ENCODE measurements at regions not wholly inside any gene's neighbourhood (a gene's known extent, or its start where the extent isn't known, plus 50 kb on each side); places are given as distances from the start of the nearest gene placed in this dataset.

DNA sequence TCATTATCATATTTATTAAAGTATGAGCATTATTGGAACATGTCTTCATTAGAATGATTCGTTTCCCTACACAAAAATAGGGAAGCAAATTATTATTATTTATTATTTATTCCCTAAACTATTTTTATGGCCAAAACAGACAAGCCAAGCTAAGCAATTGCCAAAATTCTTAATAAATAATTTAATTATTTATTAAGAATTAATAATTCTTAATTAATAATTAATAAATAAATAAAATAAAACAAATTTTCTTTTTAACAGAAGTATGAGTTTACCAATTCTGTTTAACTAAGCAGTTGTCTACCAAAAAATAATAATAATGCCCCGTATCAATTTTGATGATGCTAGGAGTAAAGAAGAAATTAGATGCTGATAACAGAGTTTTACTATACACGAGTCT is 1080.8 kb upstream of the AGA start:
- DNase-seq (no peak), ATAC-seq (replicated peaks in 1 of 4) (no peak)
- H3K9me3 ChIP-seq = no peaks in the 10 kb centered on the region
- no peaks in the 10 kb centered on the region for H3K4me1 ChIP-seq (ENCODE audit: control insufficient read depth in 1 of 2, extremely low read depth in 1 of 2, insufficient read depth in 2 of 2, low read length in 2 of 2)
- H3K9me3 Mint-ChIP-seq = peaks cover 4 to 11% (median 5%) of the 10 kb centered on the region in 3 donors
- no peaks in the 10 kb centered on the region for H3K36me3 ChIP-seq (ENCODE audit: control insufficient read depth in 2 of 2, extremely low read depth in 1 of 2, insufficient read depth in 1 of 2, low read length in 1 of 2)
- no peak overlapping the region for H3K4me3 Mint-ChIP-seq
- H3K4me1 Mint-ChIP-seq = no peaks in the 10 kb centered on the region
- WGBS (ENCODE audit: insufficient coverage) = no CpG with 5 or more reads among the region's 3 CpGs
- no peaks in the 10 kb centered on the region for H3K27me3 Mint-ChIP-seq
- H3K36me3 Mint-ChIP-seq = no peaks in the 10 kb centered on the region
- no peak overlapping the region for H3K4me3 ChIP-seq (ENCODE audit: control insufficient read depth in 1 of 2, extremely low read depth in 1 of 2, low read length in 1 of 2)
- ChIA-PET CTCF (no interaction called here), POLR2A (no interaction called here)
- H3K27me3 ChIP-seq (replicated peaks in 1 of 2; ENCODE audit: control insufficient read depth in 2 of 2, extremely low read depth in 1 of 2, insufficient read depth in 2 of 2, low read length in 1 of 2) = no peaks in the 10 kb centered on the region
- H3K27ac ChIP-seq (ENCODE audit: low read length) = no peak overlapping the region
- no peak overlapping the region for H3K27ac Mint-ChIP-seq

DNA sequence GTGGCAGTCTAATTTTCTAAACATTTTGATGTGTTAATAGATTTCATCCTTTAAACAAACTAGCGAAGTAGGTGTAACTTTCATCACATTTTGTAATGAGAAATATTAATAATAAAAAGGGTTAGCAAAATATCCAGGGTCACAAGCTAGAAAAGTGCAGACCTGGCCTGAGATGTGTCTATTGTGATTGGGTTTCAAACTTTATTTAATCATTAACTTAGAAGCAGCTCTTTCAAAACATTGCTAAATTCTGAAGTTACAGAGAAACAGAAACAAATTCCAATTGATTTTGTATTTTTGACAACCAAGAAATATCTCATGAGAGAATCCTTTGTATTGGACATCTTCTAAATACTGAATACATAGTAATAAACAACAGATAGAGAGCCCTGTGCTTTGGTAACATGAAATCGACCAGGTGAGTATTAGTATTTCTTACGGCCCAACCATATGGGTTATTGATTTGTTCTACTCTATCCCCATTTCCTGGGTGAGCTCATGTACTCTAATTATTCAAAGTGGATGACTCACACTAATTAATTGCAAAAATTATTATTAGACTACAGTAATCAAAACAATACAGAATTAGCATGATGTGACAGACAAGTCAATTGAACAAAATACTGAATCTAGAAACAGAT is 1093.8 kb upstream of the AGA start:
- Histone ChIP-seq H3K9me3 (no peaks in the 10 kb centered on the region), H3K36me3 (ENCODE audit: control insufficient read depth in 2 of 2, extremely low read depth in 1 of 2, insufficient read depth in 1 of 2, low read length in 1 of 2) (no peaks in the 10 kb centered on the region), H3K4me1 (ENCODE audit: control insufficient read depth in 1 of 2, extremely low read depth in 1 of 2, insufficient read depth in 2 of 2, low read length in 2 of 2) (no peaks in the 10 kb centered on the region), H3K27ac (ENCODE audit: low read length) (no peak overlapping the region), H3K27me3 (replicated peaks in 1 of 2; ENCODE audit: control insufficient read depth in 2 of 2, extremely low read depth in 1 of 2, insufficient read depth in 2 of 2, low read length in 1 of 2) (no peaks in the 10 kb centered on the region), H3K4me3 (ENCODE audit: control insufficient read depth in 1 of 2, extremely low read depth in 1 of 2, low read length in 1 of 2) (no peak overlapping the region)
- Mint-ChIP-seq H3K27me3 (no peaks in the 10 kb centered on the region), H3K36me3 (no peaks in the 10 kb centered on the region), H3K27ac (no peak overlapping the region), H3K4me3 (no peak overlapping the region), H3K9me3 (peaks cover 6 to 33% (median 16%) of the 10 kb centered on the region in 3 donors), H3K4me1 (no peaks in the 10 kb centered on the region)
- ATAC-seq (replicated peaks in 1 of 4) (no peak), DNase-seq (no peak)
- ChIA-PET CTCF (no interaction called here), POLR2A (no interaction called here)
- WGBS (ENCODE audit: insufficient coverage) = no CpG with 5 or more reads among the region's 3 CpGs

DNA sequence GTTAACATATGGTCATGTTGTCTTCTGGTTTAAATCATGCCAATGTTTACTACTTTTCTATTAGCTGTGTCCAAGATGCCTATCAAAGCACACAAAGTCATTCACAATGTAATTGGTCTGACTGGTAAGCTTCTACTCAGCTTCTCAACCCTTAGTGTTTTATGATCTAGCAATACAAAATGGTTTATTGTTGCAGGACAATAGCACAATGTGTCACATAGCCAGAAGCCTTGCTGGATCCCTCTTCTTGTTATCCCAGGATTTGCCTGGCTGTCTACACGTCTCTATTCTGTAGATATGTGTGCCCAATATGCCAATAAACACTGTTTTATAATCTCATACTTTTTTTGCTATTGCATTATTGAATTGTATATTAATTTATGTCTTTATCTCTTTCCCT is 1111.0 kb upstream of the AGA start:
- H3K36me3 Mint-ChIP-seq = no peaks in the 10 kb centered on the region
- H3K4me3 Mint-ChIP-seq = no peak overlapping the region
- Histone ChIP-seq H3K4me1 (ENCODE audit: control insufficient read depth in 1 of 2, extremely low read depth in 1 of 2, insufficient read depth in 2 of 2, low read length in 2 of 2) (no peaks in the 10 kb centered on the region), H3K9me3 (no peaks in the 10 kb centered on the region), H3K4me3 (ENCODE audit: control insufficient read depth in 1 of 2, extremely low read depth in 1 of 2, low read length in 1 of 2) (no peak overlapping the region), H3K27ac (ENCODE audit: low read length) (no peak overlapping the region), H3K36me3 (ENCODE audit: control insufficient read depth in 2 of 2, extremely low read depth in 1 of 2, insufficient read depth in 1 of 2, low read length in 1 of 2) (no peaks in the 10 kb centered on the region), H3K27me3 (replicated peaks in 1 of 2; ENCODE audit: control insufficient read depth in 2 of 2, extremely low read depth in 1 of 2, insufficient read depth in 2 of 2, low read length in 1 of 2) (no peaks in the 10 kb centered on the region)
- peaks cover 0 to 10% (median 2%) of the 10 kb centered on the region in 3 donors for H3K9me3 Mint-ChIP-seq
- no peak for ATAC-seq (replicated peaks in 1 of 4)
- POLR2A ChIA-PET = no interaction called here
- H3K27me3 Mint-ChIP-seq = no peaks in the 10 kb centered on the region
- H3K4me1 Mint-ChIP-seq = no peaks in the 10 kb centered on the region
- no peak overlapping the region for H3K27ac Mint-ChIP-seq
- WGBS (ENCODE audit: insufficient coverage) = no CpG with 5 or more reads among the region's 1 CpG
- no peak for DNase-seq
- CTCF ChIA-PET = no interaction called here

DNA sequence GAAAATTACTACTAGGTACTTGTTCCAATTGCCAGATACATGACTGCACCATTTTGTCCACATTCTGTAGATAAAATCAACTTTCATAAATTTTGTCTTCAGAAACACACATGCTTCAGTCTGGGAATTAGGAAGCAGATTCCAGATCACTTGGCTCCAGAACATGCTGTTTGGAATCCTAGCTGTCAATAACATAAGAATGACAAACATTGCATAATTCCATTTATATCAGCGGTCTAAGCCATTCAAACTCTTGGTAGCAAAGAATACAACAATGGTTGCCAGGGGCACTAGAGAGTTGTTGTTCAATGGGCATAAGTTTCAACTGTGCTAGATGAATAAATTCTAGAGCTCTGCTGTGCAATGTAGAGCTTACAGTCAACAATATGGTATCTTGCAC is 1112.1 kb upstream of the AGA start:
- no peaks in the 10 kb centered on the region for H3K36me3 Mint-ChIP-seq
- Histone ChIP-seq H3K4me1 (ENCODE audit: control insufficient read depth in 1 of 2, extremely low read depth in 1 of 2, insufficient read depth in 2 of 2, low read length in 2 of 2) (no peaks in the 10 kb centered on the region), H3K4me3 (ENCODE audit: control insufficient read depth in 1 of 2, extremely low read depth in 1 of 2, low read length in 1 of 2) (no peak overlapping the region), H3K36me3 (ENCODE audit: control insufficient read depth in 2 of 2, extremely low read depth in 1 of 2, insufficient read depth in 1 of 2, low read length in 1 of 2) (no peaks in the 10 kb centered on the region), H3K27me3 (replicated peaks in 1 of 2; ENCODE audit: control insufficient read depth in 2 of 2, extremely low read depth in 1 of 2, insufficient read depth in 2 of 2, low read length in 1 of 2) (no peaks in the 10 kb centered on the region), H3K9me3 (no peaks in the 10 kb centered on the region), H3K27ac (ENCODE audit: low read length) (no peak overlapping the region)
- no peaks in the 10 kb centered on the region for H3K4me1 Mint-ChIP-seq
- no peaks in the 10 kb centered on the region for H3K27me3 Mint-ChIP-seq
- no peak overlapping the region for H3K27ac Mint-ChIP-seq
- H3K4me3 Mint-ChIP-seq = no peak overlapping the region
- no peak for DNase-seq
- ATAC-seq (replicated peaks in 1 of 4) = no peak
- H3K9me3 Mint-ChIP-seq = peaks cover 0 to 8% (median 5%) of the 10 kb centered on the region in 3 donors
- CTCF ChIA-PET = no interaction called here
- POLR2A ChIA-PET = no interaction called here
- WGBS (ENCODE audit: insufficient coverage) = no CpG with 5 or more reads among the region's 1 CpG

DNA sequence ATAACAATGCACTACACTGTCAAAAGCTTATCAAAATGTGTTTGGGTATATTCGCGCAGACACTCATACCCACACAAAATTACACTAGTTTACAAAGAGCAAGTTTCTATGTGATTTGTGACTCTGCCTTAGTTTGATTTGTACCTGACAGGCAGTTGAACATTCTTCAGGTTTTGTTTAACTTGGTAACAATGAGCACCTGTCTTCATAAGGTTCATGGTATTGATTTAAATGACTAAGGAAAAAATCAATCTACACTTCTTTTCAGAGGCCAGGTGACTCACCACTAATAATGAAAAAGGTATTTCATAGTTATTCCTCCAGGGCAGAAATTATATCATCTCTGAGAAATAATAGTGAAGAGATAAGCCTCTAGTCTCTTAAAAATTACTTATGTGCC is 1114.6 kb upstream of the AGA start:
- ChIA-PET POLR2A (no interaction called here), CTCF (no interaction called here)
- Histone ChIP-seq H3K36me3 (ENCODE audit: control insufficient read depth in 2 of 2, extremely low read depth in 1 of 2, insufficient read depth in 1 of 2, low read length in 1 of 2) (no peaks in the 10 kb centered on the region), H3K27ac (ENCODE audit: low read length) (no peak overlapping the region), H3K9me3 (no peaks in the 10 kb centered on the region), H3K4me3 (ENCODE audit: control insufficient read depth in 1 of 2, extremely low read depth in 1 of 2, low read length in 1 of 2) (no peak overlapping the region), H3K4me1 (ENCODE audit: control insufficient read depth in 1 of 2, extremely low read depth in 1 of 2, insufficient read depth in 2 of 2, low read length in 2 of 2) (no peaks in the 10 kb centered on the region), H3K27me3 (replicated peaks in 1 of 2; ENCODE audit: control insufficient read depth in 2 of 2, extremely low read depth in 1 of 2, insufficient read depth in 2 of 2, low read length in 1 of 2) (no peaks in the 10 kb centered on the region)
- Mint-ChIP-seq H3K9me3 (peaks cover 3 to 9% (median 9%) of the 10 kb centered on the region in 3 donors), H3K4me3 (no peak overlapping the region), H3K27ac (no peak overlapping the region), H3K36me3 (no peaks in the 10 kb centered on the region), H3K4me1 (no peaks in the 10 kb centered on the region), H3K27me3 (no peaks in the 10 kb centered on the region)
- no CpG with 5 or more reads among the region's 2 CpGs for WGBS (ENCODE audit: insufficient coverage)
- ATAC-seq (replicated peaks in 1 of 4) (no peak), DNase-seq (no peak)

DNA sequence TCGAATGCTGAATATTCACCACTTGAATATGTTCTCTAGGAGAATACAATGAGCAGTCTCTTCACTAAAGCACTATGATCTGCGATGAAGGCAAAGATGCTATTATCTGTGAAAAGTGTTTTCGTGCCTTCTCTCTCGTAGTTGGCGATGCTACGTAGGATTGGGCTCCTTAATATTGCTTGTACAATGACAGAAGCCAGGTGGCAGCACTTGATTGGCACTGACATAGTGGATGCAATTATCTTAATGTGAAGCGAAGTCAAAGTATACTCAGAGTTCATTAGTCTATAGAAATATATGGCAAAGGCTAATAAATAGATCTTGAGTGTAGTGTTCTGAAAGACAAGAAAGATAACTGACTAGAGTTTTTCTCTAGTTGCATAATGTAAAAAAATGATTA is 1135.7 kb upstream of the AGA start:
- no peaks in the 10 kb centered on the region for H3K27me3 ChIP-seq (replicated peaks in 1 of 2; ENCODE audit: control insufficient read depth in 2 of 2, extremely low read depth in 1 of 2, insufficient read depth in 2 of 2, low read length in 1 of 2)
- Mint-ChIP-seq H3K27me3 (no peaks in the 10 kb centered on the region), H3K9me3 (peaks cover 8 to 11% (median 11%) of the 10 kb centered on the region in 3 donors), H3K4me3 (no peak overlapping the region), H3K36me3 (no peaks in the 10 kb centered on the region), H3K4me1 (no peaks in the 10 kb centered on the region), H3K27ac (no peak overlapping the region)
- no peaks in the 10 kb centered on the region for H3K4me1 ChIP-seq (ENCODE audit: control insufficient read depth in 1 of 2, extremely low read depth in 1 of 2, insufficient read depth in 2 of 2, low read length in 2 of 2)
- WGBS (ENCODE audit: insufficient coverage) = 86% methylated on average over 5 of the region's 7 CpGs
- ChIA-PET CTCF (interaction anchor here in 1 of 2 donors (0.6 kb wide), 1 partner anchor 1719 kb away, joined by 3 read pairs; no protein-coding TSS in a partner anchor), POLR2A (no interaction called here)
- H3K4me3 ChIP-seq (ENCODE audit: control insufficient read depth in 1 of 2, extremely low read depth in 1 of 2, low read length in 1 of 2) = no peak overlapping the region
- H3K27ac ChIP-seq (ENCODE audit: low read length) = no peak overlapping the region
- H3K9me3 ChIP-seq = no peaks in the 10 kb centered on the region
- DNase-seq = no peak
- no peak for ATAC-seq (replicated peaks in 1 of 4)
- H3K36me3 ChIP-seq (ENCODE audit: control insufficient read depth in 2 of 2, extremely low read depth in 1 of 2, insufficient read depth in 1 of 2, low read length in 1 of 2) = no peaks in the 10 kb centered on the region
